Fibroblast of peridontal ligament (primary cell): ENCODE measurements at regions not wholly inside any gene's neighbourhood (a gene's known extent, or its start where the extent isn't known, plus 50 kb on each side); places are given as distances from the start of the nearest gene placed in this dataset.
"Not testable (repeated sequence)": the region's sequence is repeated elsewhere in the genome, so short reads cannot be mapped to it uniquely, and the experiment has no call there.

Experiments
- DNase-seq: peaks from one replicate; pipeline ENCODE4 v3.0.0-alpha.2; 2010; ENCODE audit errors: extremely low read depth

DNA sequence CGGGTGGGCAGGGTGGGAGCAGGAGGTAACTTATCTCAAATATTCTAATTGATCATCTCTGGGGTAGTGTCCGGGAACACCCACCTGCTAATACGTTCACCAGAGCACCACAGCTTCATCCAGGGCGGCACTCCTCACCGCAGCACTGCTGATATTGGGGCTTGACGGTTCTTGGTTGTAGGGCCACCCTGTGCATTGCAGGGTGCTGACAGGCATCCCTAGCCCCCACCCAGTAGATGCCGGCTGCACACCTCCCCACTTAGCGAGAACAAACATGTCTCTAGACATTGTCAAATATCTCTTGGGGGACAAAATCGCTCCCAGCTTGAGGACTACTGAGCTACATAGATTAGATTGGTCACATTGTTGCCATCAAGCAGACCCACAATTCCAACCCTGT is 73.9 kb upstream of the WASF3 start:
- DNase-seq = no peak

DNA sequence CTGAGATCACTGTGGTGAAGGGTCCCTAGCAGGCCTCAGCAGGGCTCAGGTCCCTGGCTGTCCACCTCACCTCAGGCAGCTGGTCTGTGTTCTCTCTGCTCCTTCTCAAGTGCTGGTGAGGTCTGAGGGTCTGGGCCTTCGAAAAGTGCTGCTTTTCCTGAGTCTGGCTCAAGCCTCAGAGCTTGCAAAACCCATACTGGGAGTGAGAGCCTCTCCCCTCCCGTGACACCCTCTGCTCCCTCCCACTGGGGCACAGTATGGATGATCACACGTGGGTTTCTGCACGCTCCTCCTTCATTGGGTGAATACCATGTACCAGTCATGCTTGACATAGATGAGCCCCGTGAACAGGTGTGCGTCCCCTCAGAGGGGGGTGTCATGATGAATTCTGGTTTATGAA is 73.3 kb upstream of the WASF3 start:
- no peak for DNase-seq

DNA sequence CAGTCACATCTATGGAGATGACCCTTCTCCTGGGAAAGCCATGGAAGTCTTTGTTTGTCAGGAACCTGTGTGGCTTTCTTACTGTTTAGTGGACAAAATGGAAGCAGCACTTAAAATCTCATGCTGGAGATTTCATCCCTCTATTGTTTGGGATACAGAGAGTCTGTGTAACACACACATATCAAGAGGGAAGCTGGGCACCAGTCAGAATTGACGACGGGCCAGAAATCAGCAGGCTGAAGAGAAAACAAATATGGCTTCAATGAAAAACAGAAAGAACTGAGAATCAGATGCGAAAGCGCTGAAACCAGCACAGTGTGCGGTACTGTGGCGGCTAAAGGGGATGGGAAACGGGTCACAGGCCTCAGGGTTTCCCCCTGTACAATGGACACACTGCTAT is 72.2 kb upstream of the WASF3 start:
- DNase-seq = no peak

DNA sequence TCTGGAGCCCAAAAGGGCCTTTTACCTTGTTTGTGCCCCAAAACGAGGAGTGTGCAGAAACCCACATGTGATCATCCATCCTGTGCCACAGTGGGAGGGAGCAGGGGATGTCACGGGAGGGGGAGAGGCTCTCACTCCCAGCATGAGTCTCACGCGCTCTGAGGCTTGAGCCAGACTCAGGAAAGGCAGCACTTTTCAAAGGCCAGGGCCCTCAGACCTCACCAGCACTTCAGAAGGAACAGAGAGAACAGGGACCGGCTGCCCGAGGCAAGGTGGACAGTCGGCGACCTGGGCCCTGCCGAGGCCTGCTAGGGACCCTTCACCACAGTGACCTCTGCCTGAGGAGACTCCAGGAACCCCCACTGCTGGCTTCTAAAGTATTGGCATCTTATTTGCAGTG is 71.7 kb upstream of the WASF3 start:
- no peak for DNase-seq

DNA sequence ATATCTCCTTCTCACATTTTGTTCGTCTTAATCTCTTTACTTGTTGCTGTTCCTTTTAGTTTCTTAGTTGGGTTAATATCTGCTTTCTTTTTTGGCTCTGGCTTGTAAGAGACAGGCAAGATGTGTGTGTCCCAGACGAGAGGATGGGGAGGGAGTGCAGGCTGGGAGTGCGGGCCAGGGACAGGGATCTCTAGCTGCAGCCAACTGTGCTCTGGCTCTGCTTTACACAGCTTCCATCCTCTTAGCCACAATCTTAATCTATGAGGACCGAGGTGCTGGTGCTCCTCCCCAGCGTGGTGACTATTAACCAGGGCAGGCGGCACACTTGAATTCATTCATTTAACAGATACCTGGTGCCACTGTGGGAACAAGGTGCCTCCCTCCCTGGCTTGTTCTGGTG is 70.9 kb upstream of the WASF3 start:
- DNase-seq = no peak

DNA sequence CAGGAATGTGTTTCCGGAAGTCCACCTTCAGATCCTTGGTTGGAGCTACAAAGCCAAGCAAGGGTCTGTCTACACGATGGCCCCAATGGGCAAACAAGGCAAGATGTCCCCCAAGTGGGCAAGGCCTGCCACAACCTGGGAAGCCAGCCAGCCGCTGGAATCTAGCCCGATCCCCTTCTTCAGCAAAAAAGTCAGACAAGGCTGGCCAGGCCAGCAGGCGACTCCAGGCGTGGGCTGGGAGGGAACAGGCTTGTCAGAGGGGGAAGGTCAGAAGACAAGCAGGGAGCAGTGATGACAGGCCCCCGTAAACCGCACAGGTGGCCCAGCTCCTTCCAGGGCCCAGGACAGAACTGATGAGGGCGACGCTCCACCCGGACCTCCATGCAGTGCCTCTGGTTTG is 69.7 kb upstream of the WASF3 start:
- DNase-seq = no peak

DNA sequence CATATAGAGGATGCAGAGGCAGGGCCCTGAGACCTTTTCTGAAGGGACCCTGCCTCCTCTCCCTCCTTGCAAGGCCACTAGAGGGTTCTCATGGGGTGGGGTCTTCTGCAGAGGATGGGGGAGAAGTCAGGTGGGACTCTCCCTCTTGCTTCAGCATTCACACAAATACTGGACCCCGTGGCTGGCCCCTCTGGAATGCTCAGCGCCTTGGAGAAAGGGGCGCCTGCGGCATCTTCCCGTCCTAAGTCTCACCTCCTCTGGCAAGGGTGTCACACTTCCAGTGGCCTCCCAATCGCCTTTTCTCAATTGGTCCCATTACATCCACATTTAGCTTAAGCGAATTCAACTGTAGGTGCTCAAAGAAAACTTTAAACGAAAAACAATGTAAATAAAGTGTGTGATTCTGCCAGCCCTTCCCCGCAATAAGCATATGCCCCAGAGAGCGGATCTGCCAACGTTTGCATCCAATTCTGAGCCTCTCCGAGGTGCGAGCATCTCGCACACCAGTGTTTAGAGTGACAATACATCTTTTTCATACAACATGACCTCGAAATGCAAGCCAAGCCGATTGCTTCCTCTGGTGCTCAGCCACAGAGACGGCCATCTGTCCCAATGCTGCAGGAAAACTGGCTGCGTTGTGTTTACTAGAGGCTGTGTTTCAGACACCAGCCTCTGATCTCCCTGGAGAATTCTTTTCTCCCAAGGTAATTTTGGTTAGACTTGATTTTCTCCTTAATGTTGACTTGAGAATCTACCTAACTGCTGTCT is 69.1 kb upstream of the WASF3 start:
- DNase-seq = no peak

DNA sequence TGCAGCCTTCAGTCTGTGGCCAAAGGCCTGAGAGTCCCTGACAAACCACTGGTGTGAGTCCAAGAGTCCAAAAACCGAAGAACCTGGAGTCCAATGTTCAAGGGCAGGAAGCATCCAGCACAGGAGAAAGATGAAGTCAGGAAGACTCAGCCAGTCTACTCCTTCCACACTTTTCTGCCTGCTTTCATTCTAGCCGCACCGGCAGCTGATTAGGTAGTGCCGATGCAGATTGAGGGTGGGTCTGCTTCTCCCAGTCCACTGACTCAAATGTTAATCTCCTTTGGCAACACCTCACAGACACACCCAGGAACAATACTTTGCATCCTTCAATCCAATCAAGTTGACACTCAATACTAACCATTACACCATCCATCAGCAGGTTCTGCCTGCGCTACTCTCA is 65.2 kb upstream of the WASF3 start:
- not testable (repeated sequence) for DNase-seq

DNA sequence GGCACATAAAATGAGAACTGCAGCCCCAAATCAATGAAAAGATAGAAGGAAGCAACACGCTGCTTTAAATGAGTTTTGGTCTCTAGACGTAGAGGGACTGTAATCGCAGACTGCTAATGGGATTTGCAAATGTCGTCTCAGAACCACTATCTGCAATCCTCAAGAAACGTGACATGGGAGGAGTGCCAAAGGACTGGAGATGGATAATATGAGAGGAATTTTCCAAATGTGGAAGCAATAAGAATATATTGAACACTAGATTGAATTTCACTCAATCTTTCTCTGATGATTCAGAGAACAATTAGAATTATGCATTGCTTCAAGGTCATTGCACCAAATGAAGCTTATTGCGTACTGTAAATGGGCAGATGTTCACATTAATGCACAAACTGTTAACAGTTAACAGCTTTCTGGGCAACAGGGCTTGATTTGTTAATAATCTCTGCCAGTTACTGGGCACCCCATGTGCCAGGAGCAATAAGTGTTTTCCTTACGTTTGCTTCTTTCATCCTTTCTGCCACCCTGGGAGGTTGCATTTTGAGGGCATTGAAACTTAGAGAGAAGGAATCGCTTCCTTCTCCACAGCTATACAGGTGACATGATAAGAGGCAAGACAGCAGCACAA is 62.8 kb upstream of the WASF3 start:
- peak; percentile 51 for DNase-seq

DNA sequence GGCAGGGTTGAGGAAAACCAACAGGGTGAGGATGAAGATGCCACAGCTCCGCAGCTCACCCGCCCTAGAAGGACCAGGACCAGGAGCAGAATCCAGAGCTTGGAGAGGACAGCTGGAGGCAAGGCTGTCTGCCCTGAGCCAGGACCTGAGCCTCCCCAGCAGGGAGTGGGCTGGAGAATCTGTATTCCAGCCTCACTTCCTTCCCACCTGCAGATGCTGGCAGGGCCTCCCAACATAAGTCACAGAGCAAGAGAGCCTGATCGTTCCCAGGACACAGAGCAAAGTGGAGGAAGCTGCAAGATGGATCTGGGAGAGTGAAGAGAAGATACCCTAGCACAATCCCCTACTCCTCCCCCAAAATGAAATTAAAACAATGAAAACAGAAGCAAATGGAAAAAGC is 61.7 kb upstream of the WASF3 start:
- no peak for DNase-seq

DNA sequence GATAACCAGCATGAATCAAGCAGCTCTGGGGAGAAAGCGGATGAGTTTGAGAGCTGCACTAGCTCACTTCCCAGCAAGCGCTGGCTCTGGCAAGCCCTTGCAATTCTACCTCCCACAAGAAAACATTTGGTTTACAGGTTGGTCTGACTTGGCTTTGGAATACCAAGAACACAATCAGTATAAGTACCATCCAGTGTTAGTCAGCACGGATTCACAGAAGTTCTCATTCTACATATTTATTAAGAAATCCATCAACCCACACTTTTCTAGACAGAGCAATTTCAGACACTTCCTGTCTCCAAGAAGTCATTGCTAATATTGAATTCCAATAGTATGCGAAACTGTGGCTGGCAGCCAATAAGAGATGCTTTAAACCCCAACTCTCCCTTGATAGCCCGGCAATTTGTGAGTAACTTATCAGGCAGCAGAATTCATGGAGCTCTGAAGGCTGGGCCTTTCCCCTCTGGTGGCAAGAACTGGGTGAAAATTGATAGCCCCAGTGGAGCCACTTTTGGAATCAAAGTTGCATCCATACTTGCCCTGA is 59.4 kb upstream of the WASF3 start:
- peak; percentile 93 for DNase-seq

DNA sequence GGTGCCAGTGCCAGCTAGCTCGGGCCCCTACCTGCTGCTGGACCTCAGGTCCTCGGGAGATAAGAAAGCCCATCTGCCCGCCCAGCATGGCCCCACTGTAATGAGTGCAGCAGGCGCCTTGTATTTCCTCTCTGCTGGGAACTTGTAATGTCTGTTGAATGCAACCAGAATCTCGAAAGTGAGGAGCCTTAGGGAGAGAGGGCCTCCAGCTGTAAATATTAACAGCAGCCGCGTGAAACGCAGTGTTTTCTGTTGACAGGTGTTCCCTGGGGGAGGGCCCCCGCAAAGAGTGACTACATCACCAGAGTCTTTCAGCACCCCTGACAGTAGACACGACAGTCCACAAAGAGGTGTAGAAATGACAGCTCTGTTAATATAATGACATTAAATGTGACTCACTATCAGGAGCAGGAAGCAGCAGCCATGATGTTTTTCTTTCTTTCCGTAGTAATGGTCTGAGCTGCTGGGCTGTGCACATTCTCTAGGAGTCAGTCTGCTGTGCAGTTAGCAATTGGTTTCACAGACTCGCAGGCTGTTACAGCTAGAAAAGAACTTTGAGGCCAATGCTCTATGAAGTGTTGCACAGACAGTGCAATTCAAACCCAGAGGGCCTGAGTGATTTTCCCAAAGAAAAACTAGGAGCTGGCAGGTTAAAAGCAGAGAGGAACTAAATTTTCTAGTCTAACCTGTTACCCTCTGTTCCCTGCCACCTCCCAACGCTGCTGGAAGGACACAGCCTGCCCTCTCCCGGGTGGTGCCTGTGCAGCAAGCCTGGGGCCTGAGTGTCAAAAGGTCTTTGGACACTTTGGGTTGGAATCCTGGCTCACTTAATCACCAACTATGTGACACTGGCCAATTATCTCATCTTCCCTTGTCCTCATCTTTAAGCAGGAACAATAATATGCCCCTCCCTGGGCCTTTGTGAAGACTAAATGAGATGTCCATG is 58.6 kb upstream of the WASF3 start:
- DNase-seq = no peak

DNA sequence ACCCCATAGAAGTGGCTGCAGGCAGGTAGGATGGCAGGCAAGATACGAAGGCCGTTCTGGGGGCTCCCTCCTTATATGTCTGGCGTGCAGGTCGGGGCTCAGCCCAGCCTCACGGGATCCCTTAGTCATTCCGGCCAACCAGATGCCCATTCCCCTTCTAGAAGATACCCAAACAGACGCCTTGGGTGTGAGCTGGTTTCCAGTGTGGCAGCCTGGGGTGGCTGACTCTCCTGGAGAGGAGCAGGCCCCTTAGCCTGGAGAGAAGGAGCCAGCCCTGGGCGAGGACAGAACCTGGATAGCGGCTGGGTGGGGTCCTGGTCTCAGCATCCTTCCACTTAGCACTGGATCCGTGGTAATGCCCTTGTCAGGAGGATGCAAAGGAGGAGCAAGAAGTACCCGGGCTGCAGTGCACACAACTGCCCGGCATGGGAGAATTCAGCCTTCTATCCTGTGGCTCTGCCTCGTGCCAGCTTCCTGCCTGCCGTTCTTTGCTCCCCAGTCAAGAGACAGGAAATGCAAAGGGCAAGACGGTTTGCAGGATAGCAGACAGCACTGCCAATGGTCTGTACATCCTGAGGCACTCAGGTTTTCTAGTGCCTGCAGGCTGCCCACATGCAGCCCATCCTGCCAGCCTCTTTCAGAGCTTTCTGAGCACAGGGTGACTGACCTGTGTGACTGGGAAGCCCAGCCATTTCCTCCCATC is 56.7 kb upstream of the WASF3 start:
- DNase-seq = no peak

DNA sequence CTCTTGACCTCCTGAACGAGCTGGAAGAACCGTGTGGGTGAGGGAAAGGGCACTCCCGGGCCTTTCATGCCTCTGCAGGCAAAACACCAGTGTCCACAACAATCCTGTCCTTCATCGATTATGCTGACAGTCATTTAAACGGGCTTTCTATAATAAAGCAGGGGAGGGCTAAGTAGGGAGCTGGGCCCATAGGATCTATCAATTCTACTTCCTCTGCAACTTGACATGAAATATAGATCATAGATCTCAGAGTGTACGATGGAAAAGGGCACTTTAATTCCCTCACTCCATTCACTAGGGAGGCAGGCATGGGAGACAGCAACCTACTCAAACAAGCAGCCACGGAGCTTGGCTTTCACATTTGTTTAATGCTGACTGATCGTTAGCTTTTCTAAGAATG is 55.8 kb upstream of the WASF3 start:
- DNase-seq = no peak

DNA sequence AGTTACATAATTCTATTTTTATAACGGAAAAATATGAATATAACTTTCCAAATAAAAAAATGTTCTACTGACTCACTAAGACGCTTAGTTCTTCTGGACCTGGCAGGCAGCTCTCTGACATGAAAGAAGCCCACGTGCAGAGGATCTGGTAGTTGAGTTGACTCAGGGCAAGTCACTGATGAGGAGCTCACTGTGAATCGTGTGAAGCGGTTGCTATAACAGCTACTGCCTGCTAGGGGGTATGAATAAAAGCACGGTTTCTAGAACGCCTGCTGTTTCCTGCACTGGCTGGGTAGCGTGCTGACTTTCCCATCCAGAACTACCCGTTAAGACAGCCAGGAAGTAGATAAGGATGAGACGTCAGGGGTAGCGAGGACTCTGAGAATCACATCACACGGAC is 54.7 kb upstream of the WASF3 start:
- no peak for DNase-seq

DNA sequence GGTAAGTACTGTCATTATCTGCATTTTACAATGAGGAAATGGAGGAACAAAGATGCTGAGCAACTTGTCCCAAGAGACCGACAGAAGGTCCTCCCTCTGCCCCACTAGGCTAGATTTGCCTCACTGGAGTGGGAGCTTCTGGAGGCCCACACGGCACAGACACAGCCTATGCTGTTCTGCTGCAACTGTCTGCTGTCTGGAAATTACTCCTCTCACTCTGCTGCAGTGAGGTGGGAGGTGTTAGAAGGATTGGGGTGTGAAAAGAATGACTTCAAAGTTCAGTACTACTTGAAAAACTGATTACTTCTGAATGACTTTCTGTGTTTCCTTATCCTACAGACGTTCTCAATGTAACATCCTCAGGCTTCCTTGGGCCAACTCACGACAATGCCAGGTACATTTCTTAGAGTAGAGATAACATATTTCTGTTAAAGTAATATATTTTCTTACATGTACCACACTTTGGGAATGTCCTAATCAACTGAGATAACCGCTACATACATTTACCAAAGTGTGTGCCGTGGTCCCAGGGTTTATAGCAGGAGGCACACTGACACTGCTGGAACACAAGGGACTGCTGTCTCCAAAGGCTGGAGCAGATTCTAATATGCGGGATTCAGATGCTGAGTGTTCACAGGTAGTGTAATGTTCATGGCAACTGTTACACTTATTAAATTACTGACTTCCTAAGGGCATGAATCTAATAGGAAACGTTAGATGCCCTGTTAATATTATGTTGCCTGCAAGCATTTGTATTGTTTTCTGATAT is 53.5 kb upstream of the WASF3 start:
- no peak for DNase-seq
